GM21619 (cell line): ENCODE measurements at regions not wholly inside any gene's neighbourhood (a gene's known extent, or its start where the extent isn't known, plus 50 kb on each side); places are given as distances from the start of the nearest gene placed in this dataset.
"Not testable (repeated sequence)": the region's sequence is repeated elsewhere in the genome, so short reads cannot be mapped to it uniquely, and the experiment has no call there.

ENCODE experiments used
- ATAC-seq: cut with Tn5 transposase; IDR thresholded peaks from one replicate; pipeline ENCODE4 v1.9.1; 2021; ENCODE audit not compliant: unreplicated experiment

DNA sequence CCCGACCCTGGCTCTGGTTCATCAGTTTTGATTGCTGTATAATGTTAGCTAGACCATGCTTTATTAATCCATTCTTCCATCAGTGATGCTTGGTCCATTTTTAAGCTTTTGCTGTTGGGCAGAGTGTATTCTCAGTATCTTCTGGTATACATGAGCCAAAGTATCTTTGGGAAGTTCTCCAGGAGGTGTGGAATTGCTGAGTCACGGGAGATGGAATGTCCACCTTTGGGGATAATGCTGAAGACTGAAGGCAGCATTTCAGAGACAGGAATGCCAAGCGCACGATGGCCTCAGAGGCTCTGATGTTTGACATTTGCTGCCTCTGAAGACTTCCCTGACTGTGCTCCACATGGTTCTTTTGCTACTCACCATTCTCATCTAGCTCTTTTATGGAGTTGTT lies 266.3 kb upstream of the KAZN start:
- no peak for ATAC-seq

GRCh38 chr1:14334336-14335176 lies 263.9 kb upstream of the KAZN start:
- no peak for ATAC-seq

GRCh38 chr1:14338509-14338908 lies 260.0 kb upstream of the KAZN start:
- no peak for ATAC-seq

DNA sequence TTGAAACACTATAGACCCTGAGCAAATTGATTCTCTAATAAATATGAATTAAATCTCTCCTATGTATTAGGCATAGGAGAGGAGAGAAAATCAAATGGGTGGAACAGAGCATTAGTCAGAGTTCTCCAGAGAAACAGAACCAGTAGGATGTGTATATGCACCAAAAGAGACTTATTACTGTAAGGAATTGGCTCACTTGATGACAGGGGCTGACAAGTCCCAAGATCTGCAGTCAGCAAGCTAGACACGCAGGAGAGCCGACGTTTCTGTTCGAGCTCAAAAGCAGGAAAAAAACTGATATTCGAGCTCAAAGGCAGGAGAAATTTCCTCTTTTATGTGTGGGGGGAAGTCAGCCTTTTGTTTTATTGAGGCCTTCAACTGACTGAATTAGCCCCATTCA lies 259.2 kb upstream of the KAZN start:
- no peak for ATAC-seq

GRCh38 chr1:14340002-14340785 lies 258.3 kb upstream of the KAZN start:
- no peak for ATAC-seq

GRCh38 chr1:14341147-14341546 lies 257.3 kb upstream of the KAZN start:
- no peak for ATAC-seq

GRCh38 chr1:14345946-14346550 lies 252.4 kb upstream of the KAZN start:
- ATAC-seq: no peak

- no peak for ATAC-seq
These were observed 251.3 kb upstream of the KAZN start for GRCh38 chr1:14347186-14347585.

DNA sequence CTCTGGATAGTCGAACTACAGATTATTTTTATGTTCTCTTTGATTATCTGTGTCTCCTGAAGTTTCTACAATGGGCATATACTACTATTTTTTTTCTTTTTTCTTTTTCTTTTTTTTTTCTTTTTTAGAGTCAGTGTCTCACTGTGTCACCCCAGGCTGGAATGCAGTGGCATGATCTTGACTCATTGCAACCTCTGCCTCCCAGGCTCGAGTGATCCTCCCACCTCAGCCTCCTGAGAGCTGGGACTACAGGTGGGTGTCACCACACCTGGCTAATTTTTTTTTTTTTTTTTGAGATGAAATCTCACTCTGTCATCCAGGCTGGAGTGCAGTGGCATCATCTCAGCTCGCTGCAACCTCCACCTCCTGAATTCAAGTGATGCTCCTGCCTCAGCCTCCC lies 250.7 kb upstream of the KAZN start:
- ATAC-seq: no peak

GRCh38 chr1:14350197-14350596 lies 248.3 kb upstream of the KAZN start:
- no peak for ATAC-seq

GRCh38 chr1:14352897-14353296 lies 245.6 kb upstream of the KAZN start:
- ATAC-seq: no peak

DNA sequence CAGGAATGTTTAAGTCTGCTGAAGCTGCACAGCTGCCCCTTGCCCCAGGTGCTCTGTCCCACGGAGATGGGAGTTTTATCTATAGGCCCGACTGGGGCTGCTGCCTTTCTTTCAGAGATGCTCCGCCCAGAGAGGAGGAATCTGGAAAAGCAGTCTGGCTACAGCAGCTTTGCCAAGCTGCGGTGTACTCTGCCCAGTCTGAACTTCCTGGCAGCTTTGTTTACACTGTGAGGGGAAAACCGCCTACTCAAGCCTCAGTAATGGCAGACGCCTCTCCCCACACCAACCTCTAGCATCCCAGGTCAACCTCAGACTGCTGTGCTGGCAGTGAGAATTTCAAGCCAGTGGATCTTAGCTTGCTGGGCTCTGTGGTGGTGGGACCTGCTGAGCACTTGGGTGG lies 237.5 kb upstream of the KAZN start:
- ATAC-seq: not testable (repeated sequence)

DNA sequence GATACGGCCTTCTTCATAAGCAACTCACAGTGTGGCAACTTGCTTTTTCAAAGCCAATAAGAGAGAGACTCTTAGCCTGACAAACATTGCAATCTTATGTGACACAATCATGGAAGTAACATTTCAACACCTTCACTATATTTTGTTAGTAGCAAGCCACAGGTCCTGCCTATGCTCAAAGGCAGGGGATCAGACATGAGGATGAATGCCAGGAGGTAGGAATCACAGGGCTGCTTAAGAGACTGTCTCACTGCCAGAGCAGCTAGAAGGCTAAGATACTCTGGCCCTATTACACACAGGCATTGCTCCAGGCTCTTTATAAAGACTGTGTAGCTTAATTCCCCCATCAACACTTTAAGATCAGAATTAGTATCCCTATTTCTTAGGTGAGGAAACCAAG lies 236.2 kb upstream of the KAZN start:
- ATAC-seq: no peak

GRCh38 chr1:14363036-14363590 lies 235.4 kb upstream of the KAZN start:
- ATAC-seq: no peak

DNA sequence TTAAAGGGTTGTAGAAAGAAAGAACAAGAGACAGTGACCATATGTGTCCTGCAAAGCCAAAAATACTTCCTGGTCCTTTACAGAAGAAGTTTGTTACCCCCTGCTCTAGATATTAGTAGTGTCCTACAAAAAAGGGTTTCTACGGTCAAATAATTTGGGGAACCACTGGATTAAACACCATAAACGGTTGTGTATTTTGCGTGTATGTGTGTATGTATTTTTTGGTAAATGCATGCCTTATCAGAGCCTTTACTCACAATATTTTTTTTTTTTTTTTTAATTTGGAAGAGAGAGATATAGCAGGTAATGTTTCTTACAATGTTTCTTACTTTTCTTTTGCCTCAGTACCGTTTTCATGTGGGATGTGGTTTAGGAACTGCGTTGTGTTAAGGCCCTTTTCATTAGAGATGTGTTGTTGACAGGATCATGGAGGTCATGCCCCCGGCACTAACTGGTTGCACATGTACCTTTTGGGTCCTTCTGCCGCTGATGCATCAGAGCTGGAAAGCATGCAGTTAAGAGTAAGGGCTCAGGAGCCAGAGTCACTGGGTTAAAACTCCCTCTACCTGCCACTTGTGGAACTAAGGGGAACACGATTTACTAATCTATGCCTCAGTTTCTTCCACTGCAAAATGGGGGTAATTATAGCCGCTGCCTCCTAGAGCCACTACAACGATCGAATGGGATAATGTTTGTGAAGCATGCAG lies 234.6 kb upstream of the KAZN start:
- ATAC-seq: no peak

DNA sequence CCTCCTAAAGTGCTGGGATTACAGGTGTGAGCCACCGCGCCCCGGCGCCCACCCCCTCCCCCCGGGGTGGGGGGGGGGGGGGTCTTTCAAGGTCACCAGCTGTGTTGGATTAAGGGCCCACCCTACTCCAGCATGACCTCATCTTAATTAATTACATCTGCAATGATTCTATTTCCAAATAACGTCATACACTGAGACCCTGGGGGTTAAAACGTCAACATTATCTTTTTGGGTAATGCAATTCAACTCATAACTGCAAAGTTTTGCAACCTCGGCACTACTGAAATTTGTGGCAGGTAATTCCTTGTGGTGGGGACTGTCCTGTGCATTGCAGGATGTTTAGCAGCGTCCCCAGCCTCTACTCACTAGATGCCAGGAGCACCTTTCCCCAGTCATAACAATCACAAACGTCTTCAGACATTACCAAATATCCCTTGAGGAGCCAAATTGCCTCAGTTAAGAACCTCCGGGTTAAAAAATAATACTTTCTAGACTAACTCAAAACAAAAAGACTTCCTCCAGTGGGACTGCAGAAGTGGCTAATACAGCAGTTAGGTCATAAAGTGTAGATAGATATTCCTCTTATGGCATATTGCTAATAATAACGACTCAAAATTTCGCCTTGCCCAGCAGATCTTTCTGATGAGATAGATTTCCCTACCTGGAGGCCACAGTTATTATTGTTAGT lies 233.0 kb upstream of the KAZN start:
- ATAC-seq: no peak

- no peak for ATAC-seq
These were observed 232.1 kb upstream of the KAZN start for GRCh38 chr1:14366091-14367018.

DNA sequence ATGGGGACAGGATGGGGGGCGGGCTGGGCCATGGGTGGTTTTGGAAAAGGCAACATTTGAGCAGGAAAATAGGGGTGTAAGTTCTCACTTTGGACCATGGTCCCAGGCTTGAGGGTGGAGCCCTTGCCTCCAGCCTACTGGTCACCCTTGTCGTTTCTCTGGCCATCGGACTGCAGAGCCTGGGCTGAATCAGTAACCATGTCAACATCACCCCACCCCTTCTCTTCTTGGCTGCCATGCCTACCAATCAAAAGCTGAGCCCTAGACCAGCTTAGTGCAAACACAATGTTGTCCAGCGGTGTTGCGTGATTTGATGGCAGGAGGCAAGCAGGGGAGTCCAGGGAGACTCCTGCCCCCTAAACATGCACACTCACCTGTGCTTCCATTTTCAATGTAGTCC lies 231.0 kb upstream of the KAZN start:
- ATAC-seq: no peak

DNA sequence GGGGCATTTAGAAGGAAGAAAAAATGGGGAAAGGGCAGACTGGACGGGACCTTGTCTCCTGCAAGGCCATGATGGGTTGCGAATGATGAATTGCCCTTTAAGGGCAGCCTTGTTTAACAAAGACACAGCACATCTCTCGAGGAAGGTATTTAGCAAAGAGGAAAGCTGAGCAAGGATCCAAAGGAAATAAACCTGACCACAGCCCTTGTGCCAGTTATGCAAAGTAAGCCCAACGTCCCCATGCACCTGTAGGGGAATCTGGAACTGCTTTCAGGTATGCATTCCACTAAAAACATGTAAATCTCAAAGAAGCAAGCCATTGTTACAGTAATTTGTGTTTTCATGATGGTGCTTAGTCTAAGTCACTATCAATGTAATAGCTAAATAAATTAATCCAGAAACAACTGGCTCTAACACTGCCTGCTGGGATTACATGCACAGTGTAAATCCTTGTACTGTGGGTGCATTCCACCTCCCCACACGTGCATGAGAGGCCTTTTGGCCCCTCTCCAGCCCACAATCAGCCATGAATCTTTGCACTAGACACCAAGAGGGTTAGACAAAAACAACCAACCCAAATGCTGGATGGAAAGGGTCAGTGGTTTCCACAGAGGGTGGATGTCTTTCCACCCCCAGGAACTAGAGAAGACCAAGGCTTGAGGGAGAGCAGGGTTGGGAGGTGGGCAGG lies 228.8 kb upstream of the KAZN start:
- ATAC-seq: no peak
